GM21390 (cell line): ENCODE measurements at regions not wholly inside any gene's neighbourhood (a gene's known extent, or its start where the extent isn't known, plus 50 kb on each side); places are given as distances from the start of the nearest gene placed in this dataset.
"Not testable (repeated sequence)": the region's sequence is repeated elsewhere in the genome, so short reads cannot be mapped to it uniquely, and the experiment has no call there.

Source experiments
- ATAC-seq: cut with Tn5 transposase; IDR thresholded peaks from one replicate; pipeline ENCODE4 v1.9.1; 2021; ENCODE audit not compliant: unreplicated experiment

DNA sequence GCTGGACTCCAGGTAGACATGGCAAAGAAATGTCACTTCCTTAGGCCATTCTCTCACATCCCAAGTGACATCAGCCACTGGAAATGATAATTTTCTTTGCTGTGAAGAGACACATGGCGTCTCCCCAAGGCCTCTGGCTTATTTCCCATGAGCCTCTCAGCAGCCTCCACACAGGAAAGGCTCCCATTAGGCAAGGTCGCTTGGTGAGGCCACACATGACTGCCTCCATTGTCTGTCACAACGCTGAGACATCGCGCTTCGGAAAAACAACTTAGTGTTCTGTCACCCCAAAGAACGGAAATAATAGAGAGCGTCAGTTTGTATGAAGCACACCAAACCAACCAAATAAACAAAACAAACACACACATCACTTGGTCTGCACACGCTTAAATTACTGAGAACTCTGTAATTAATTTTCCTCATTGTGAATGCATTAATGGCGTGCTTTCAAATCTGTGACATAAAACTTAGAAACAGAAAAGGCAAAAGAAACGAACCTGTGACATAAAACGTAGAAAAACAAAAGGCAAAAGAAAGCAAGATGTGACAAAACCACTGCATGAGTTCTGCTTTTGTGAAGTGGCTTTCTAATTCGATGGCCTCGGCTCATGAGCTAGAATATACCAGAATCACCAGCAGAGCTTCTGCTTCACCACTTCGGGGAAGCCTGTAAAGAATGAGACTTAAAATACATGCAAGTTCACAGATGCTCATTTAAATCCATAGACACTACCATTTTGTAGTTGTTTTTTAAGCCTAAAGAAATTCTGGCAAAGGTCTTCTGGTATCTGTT is 404.2 kb upstream of the SGCG start:
- no peak for ATAC-seq

DNA sequence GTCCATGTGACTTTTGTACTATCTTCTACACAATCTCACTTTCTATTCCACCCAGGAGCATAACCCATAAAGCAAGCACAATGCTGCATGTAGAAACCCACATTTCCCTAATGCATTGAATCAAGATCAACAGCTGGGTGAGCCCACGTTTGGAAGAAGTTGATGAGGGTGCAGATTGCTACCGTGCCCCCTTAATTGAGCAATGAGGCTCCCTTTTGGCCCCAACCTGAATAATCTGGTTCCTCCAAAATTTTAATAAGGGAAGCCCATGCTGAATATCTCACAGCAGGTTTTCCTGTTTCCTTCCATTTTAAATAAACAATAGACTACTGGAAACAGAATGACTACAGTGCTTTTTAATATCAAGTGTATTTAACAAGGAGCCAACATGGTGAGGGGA is 403.6 kb upstream of the SGCG start:
- no peak for ATAC-seq

DNA sequence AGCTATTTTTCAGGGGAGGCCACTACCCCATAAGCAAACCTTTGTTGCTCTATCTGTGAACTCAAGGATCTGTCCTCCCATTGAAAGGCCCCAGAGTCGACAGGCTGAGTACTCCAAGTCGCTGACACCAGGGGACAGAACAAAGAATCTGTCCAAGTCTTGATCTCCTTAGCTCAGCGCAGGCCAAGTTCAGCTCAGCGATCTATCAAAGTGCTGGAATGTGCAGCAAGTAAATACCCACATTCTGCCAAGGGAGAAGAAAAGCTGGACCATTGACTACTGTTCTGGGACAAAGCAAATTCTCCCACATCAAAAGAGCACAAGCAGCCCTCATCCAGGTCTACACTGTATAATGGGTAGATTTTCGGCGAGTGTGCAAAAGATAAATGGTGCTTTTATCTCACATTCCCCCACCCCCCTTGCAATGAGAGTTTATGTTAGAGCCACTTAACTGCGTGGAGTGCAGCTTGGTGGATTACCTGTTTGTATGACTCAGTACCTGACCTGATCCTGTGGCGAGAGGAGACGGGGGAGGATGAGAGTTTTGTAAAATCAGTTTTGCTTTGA is 391.7 kb upstream of the SGCG start:
- no peak for ATAC-seq

DNA sequence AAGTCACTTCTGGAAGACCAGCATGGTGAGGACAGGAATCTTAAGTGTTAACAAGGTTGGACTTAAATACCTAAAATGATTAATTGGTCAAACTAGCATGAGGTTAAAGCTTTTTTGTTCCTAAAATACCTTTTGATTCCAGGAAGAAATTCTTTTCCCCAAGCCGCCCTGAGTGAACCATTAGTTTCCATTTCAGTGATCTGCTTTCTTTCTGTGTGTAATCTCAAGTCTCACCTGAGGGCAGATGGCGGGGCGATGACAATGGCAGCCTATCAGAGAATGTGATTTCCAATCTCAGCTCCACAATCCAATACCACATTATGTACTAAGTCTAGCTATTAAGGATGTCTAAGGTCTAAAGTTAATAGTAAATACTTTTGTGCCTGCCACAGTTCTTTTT is 390.9 kb upstream of the SGCG start:
- ATAC-seq, result no peak

DNA sequence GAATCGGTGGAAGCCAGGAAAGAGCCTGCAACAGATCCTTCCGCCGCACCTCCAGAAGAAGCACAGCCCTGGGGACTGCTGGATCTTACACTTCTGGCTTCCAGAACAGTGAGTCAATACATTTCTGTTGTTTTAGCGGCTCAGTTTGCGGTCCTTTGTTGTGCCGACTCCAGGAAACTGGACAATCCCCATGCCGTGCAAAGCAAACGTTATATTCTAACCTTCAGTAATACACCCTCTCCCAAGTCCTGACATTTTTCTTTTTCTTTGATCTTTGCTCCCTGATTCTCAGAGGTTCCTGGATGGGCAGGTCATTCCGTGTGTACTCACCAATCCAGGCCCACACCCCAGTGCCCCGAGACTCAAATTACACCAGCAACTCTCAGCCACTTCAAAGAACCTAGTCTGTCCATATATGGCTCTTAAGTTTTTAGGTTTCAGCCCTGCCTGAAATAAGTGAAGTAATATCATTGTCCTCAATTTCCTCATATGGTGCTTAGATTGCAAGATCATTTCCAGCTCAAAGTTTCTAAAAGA is 387.1 kb upstream of the SGCG start:
- no peak for ATAC-seq

DNA sequence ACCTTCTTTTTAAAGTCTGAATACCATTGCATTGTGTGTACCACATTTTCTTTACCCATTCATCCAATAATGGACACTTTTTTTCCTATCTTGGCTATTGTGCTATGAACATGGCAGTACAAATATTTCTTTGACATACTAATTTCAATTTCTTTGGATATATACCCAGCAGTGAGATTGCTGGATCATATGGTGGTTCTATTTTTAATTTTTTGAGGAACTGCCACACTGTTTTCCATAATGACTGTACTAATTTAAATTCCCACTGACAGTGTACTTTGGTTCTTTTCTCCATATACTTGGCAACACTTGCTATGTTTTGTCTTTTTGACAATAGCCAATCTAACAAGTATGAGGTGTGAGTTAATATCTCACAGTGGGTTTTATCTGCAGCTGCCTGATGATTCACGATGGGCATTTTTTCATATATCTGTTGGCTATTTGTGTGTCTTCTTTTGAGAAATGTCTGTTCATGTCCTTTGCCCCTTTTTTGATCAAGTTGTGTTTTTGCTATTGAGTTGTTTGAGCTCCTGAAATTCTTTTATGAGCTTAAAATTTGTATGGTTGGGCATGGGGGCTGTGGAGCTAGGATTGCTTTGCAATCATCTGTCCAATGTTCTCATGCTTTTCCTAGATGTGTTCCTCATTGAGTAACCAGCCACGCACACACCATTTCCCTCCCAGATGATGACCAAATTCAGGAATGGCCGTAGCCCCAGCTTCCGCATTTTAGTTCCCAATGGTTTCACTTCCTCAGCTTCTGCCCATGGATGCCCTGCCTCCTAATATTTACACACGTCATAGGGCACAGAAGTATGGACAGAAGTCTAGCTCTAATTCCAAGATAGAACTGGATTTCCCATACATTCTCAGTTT is 380.0 kb upstream of the SGCG start:
- ATAC-seq, result no peak

DNA sequence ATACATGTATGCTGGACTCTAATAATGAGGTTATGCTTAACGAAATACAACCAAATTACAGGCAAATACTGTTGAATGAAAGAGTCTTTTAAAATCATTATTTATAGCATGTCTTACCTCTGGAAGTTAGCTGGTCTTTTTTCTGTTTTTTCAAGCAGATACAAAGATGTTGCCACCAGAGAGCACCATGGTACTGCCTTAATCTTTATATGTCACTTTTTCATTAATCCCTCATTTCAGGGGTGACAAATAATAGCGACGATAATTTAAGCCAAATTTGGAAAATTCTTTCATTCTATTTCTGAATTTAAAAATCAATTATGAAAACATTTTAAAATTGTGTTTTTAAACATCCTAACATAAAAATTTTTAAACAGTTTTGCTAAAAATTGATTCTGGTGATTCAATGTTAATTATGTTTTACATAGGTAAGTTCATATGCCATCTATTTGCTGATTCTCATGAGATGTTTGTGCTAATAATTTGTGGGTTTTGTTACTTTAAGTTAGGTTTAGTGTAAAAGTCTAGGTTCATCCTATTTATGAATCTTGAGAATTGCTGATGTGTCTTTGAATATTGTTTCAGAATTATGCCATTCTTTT is 379.3 kb upstream of the SGCG start:
- ATAC-seq, result no peak

DNA sequence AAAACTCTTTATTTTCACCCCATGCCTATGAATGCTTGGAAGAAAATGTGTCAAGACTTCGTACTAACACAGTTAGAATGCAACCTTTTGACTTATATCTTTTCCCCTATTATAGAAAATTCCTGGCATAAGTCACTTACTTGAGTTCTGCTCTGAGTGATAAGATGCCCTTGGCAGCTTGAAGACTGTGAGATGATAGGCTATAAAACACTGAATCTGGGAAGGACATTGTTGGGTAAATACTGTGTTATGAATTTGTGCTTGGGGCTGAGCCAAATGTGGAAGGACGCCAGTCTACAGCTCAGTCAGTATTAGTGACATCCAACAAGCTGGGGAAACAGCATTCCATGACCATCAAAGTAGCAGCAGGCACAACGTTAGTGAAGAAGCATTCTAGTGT is 368.0 kb upstream of the SGCG start:
- ATAC-seq, result no peak

DNA sequence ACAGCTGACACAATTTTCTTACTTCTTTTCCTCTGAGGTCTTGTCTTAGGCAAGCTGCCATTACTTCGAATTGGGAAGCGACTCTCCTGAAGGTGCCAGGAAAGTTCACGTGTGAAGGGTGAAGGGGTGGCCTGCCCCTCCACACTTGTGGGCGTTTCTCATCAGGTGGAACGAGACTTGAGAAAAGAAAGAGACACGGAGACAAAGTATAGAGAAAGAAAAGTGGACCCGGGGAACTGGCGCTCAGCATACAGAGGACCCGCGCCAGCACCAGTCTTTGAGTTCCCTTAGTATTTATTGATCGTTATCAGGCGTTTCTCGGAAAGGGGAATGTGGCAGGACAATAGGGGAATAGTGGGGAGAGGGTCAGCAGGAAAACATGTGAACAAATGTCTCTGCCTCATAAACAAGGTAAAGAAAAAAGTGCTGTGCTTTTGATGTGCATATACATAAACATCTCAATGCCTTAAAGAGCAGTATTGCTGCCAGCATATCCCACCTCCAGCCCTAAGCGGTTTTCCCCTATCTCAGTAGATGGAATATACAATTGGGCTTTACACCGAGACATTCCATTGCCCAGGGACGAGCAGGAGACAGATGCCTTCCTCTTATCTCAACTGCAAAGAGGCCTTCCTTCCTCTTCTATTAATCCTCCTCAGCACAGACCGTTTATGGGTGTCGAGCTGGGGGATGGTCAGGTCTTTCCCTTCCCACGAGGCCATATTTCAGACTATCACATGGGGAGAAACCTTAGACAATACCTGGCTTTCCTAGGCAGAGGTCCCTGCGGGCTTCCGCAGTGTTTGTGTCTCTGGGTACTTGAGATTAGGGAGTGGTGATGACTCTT is 367.0 kb upstream of the SGCG start:
- not testable (repeated sequence) for ATAC-seq

DNA sequence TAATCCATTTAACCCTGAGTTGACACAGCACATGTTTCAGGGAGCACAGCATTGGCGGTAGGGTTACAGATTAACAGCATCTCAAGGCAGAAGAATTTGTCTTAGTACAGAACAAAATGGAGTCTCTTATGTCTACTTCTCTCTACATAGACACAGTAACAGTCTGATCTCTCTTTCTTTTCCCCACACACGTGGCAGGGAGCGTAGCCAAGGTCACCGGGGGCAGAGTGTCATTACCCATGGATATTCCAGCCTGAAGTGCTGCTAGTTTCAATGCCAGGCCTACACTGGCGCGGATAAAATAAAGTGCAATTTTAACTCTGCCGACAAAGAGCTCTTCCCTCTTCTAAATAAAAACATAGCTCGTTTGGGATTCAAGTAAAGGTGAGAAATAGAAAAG is 366.3 kb upstream of the SGCG start:
- not testable (repeated sequence) for ATAC-seq

DNA sequence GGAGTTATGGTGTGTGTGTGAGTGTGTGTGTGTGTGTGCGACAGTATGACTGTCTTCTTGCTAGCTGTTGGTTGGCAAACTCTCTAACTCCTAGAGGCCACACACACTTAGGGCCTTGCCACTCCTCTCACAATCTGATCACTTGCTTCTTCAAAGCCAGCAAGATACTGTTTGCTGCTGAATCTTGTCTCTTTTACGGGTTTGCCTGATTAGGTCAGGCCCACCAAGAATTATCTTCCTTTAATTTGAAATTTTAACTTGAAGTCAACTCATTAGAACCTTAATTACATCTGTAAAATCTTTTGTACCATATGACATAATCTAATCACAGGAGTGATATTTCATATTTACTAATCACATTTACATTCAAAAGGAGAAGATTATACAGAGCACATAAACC is 359.2 kb upstream of the SGCG start:
- ATAC-seq, result no peak

DNA sequence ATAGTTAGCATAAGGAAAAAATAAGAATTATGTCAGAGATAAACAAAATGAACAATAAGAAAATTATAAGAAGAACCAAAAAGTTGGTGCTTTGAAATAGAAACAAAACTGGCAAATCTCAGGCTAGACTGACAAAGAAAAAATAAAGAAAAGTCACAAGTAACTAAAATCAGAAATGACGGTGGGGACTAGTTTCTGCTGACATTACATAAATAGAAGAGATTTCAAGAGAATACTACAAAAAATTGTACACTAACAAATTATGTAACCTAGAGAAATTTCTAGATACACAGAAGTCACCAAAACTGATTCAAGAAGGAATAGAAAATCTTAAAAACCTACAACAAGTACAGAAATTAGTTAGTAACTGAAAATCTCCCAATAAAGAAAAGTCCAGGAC is 355.6 kb upstream of the SGCG start:
- no peak for ATAC-seq

DNA sequence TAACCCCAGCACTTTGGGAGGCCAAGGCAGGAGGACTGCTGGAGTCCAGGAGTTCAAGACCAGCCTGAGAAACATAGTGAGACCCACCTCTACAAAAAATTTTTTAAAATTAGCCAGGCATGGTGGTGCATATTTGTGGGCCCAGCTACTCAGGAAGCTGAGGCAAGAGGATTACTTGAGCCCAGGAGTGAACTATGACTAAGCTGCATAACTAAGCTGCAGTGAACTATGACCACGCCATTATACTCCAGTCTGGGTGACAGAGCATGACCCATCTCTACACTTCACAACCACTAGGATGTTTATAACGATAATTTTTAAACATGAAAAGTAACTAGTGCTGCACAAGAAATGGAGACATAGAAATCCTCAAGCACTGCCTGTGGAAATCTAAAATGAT is 352.7 kb upstream of the SGCG start:
- no peak for ATAC-seq

DNA sequence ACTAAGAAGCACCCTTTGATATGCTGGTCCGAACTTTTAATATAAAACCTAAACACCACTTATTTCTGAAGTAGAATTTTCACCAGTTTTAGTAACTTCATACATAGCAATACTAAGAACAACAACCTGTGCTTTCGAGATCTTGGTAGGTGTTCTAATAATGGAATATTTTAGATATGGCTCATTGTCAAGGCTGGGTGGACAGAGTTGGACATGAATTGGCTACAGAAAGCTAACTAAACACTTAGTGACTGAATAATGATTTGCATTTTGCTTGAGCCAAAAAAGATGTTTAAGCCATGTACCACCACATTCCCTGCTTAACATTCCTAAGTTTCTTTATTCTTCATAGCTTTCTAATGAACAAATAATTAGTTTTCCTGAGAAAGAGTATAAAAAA is 344.3 kb upstream of the SGCG start:
- ATAC-seq, result no peak

DNA sequence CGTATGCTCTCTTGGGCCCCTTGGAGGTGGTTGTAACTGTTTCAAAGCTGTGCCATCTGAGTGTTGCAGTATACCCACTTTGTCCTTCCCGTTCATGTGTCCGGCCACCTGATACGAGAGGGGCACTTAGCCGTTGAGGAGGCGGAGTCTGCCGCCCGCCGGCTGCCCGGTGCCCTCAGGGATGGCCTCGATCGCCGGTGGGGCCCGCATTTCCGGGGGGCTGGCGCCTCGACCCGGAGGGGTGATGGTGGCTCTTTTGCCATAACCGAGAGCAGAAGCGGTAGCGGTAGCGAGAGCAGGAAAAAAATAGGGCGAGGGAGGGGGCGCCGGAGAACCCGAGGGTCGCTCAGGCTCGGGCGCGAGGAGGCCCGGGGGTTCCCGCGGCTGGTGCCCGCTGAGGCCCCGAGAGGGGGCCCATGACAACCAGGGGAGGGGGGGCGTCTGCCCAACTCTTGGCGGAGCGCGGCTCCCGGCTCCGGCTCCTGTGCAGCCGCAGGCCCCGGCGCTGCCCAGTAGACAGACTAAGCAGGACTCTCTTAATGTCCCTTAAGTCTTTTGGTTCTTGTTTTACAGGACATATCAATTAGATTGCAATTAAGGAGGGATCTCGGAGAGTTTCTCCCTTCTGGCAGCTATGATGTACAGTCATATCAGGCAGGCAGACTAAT is 342.7 kb upstream of the SGCG start:
- no peak for ATAC-seq

DNA sequence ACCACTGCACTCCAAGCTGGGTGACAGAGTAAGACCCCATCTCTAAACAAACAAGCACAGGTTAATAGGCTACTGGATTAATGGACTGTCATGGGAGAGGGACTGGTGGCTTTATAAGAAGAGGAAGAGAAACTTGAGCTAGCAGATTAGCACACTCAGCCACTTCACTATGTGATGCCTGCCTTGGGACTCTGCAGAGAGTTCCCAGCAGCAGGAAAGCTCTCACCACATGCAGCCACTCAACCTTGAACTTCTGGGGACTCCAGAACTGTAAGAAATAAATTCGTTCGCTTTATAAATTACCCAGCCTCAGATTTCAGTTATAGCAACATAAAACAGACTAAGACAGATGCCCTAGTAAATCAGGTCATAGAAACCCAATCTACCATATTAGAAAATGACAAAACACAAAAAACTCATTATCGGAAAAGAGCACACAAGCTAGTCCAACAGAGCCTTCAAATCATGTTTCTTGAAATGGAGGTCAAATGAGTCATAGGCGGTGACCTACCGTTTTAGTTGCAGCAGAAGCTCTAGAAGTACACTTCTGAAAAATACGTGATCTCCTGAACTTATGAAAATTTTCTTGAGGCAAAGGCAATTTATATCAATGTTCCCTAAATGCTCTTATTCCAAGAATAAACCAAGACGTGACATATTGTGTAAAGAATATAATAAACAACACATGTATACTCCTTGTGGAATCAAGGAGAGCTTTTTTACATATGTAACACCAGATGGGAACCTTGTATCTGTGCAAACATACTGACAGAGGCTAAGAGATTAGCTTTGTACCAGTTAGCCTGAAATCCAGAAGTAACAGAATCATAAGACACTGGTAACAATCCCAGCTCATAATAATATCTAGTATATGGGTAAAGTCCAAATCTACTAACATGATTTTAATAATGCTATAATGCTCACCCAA is 340.9 kb upstream of the SGCG start:
- no peak for ATAC-seq

DNA sequence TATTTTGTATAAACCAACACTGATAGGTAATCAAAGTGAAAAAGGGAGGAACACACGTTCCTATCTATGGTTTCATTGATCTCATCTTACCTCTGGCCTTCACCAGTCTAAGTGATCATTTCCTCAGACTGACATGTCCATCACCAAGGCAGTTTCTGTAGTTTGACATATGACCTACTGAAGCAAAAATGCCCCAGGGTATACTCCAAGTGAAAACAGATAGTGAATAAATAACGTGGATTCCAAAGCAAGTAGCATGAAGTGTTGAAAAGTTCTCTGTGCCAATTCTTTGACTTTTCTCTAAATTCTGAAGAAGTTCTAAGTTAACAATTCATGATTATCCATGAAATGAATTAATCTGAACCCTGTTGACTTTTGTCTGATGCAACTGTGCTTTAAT is 334.2 kb upstream of the SGCG start:
- no peak for ATAC-seq

DNA sequence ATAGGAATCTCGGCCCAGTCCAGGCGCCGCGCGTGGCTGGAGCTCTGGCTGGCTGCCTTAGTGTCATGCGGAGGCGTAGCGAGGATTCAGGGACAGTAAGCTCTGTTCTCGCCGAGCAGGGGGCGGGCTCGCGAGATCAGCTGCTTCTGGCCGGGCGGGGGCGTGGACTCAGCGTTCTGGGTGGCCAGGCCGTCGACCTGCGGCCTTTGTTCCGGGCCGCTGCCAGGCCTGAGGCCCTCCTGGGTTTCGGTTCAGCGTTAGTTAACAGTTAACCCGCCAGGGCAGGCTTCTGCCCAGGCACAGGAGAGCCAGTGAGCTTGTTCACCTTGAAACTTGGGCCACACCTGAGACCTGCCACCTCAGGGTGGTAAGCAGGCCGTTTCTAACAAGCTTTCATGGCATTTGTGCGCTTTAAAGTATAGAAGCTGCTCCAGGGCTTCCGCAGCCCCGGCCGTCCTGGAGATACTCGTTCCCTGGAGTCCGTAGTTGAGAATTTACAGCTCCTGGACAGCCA is 332.2 kb upstream of the SGCG start:
- no peak for ATAC-seq

DNA sequence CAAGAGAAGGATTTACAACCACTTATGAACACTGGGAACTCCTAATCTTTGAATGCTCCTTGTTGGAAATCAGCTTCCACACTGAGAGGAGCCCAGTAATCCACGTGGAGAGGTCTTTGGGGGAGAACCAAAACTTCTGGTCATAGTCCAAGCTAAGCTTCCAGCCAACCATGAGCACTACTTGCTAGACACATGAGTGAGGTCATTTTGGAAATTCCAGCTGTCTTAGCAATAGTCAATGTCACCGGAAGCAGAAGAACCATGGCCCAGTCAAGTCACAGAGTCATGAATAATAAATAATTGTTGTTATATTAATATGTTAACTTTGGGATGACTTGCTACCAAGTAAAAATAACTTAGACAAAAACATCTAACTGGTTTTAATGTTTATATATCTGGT is 324.9 kb upstream of the SGCG start:
- no peak for ATAC-seq
